HCT116 (cell line): ENCODE measurements at regions not wholly inside any gene's neighbourhood (a gene's known extent, or its start where the extent isn't known, plus 50 kb on each side); places are given as distances from the start of the nearest gene placed in this dataset.

Experiments
- CBX3 ChIP-seq: IDR thresholded peaks from 2 replicates; pipeline ENCODE4 v1.6.1; 2012; ENCODE audit warnings: low read depth
- CEBPB ChIP-seq: IDR thresholded peaks from 2 replicates; pipeline ENCODE4 v1.6.1; 2012; ENCODE audit warnings: low read depth
- CTCF ChIP-seq, 3 experiments: fragments of 200-600 bp in 1 of 3; sonication (generic) in 1 of 3; IDR thresholded peaks in 2 of 3; conservative IDR thresholded peaks in 1 of 3; 2 replicates each; pipeline ENCODE4 v1.5.1; 2012 to 2017; ENCODE audit warnings: low read depth in 2 of 3, low read length in 2 of 3, antibody characterized with exemption in 1 of 3, borderline replicate concordance in 1 of 3, control low read depth in 1 of 3, mild to moderate bottlenecking in 1 of 3, mixed read lengths in 1 of 3, mixed run types in 1 of 3, moderate library complexity in 1 of 3; ENCODE audit not compliant: insufficient read depth in 1 of 3
- EZH2 ChIP-seq: fragments of 200-600 bp; sonication (generic); IDR thresholded peaks from 2 replicates; pipeline ENCODE4 v1.6.1; 2017; ENCODE audit warnings: antibody characterized with exemption, mixed run types
- EZH2phosphoT487 ChIP-seq: fragments of 200-600 bp; IDR thresholded peaks from 2 replicates; pipeline ENCODE4 v1.6.1; 2018; ENCODE audit warnings: antibody characterized with exemption, borderline replicate concordance
- POLR2A ChIP-seq: IDR thresholded peaks from 2 replicates; pipeline ENCODE4 v1.7.0; 2011; ENCODE audit warnings: borderline replicate concordance; ENCODE audit not compliant: insufficient read depth, insufficient read length; ENCODE audit errors: extremely low read depth
- POLR2AphosphoS5 ChIP-seq: IDR thresholded peaks from 2 replicates; pipeline ENCODE4 v1.6.1; 2011; ENCODE audit warnings: mild to moderate bottlenecking, low read depth, low read length, moderate library complexity
- YY1 ChIP-seq: IDR thresholded peaks from 2 replicates; pipeline ENCODE4 v1.6.1; 2011; ENCODE audit warnings: low read length, low read depth, moderate library complexity, mild to moderate bottlenecking; ENCODE audit not compliant: insufficient replicate concordance; ENCODE audit errors: extremely low read depth
- TF ChIP-seq, protein P1 (sequence below): IDR thresholded peaks from 2 replicates; pipeline ENCODE4 v1.6.1; 2012; ENCODE audit warnings: low read depth

- TF ChIP-seq CTCF (IDR thresholded peaks at IDR 0.05 in 2 of 3, conservative IDR thresholded peaks at IDR 0.05 in 1 of 3; ENCODE audit: borderline replicate concordance in 1 of 3, insufficient read depth in 1 of 3, low read depth in 2 of 3, low read length in 2 of 3): no peak
- no peak for TF ChIP-seq EZH2phosphoT487
- TF ChIP-seq, protein P1, sequence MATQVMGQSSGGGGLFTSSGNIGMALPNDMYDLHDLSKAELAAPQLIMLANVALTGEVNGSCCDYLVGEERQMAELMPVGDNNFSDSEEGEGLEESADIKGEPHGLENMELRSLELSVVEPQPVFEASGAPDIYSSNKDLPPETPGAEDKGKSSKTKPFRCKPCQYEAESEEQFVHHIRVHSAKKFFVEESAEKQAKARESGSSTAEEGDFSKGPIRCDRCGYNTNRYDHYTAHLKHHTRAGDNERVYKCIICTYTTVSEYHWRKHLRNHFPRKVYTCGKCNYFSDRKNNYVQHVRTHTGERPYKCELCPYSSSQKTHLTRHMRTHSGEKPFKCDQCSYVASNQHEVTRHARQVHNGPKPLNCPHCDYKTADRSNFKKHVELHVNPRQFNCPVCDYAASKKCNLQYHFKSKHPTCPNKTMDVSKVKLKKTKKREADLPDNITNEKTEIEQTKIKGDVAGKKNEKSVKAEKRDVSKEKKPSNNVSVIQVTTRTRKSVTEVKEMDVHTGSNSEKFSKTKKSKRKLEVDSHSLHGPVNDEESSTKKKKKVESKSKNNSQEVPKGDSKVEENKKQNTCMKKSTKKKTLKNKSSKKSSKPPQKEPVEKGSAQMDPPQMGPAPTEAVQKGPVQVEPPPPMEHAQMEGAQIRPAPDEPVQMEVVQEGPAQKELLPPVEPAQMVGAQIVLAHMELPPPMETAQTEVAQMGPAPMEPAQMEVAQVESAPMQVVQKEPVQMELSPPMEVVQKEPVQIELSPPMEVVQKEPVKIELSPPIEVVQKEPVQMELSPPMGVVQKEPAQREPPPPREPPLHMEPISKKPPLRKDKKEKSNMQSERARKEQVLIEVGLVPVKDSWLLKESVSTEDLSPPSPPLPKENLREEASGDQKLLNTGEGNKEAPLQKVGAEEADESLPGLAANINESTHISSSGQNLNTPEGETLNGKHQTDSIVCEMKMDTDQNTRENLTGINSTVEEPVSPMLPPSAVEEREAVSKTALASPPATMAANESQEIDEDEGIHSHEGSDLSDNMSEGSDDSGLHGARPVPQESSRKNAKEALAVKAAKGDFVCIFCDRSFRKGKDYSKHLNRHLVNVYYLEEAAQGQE: no peak
- no peak for TF ChIP-seq CBX3
- TF ChIP-seq CEBPB: no peak
- no peak for TF ChIP-seq EZH2
- TF ChIP-seq POLR2A: no peak
- TF ChIP-seq YY1: no peak
- TF ChIP-seq POLR2AphosphoS5: no peak
These were observed 1038.9 kb downstream of the GRM8 start for GRCh38 chr7:126213876-126214275.
